ENCODE measurements at regions not wholly inside any gene's neighbourhood (a gene's known extent, or its start where the extent isn't known, plus 50 kb on each side); places are given as distances from the start of the nearest gene placed in this dataset.

DNA sequence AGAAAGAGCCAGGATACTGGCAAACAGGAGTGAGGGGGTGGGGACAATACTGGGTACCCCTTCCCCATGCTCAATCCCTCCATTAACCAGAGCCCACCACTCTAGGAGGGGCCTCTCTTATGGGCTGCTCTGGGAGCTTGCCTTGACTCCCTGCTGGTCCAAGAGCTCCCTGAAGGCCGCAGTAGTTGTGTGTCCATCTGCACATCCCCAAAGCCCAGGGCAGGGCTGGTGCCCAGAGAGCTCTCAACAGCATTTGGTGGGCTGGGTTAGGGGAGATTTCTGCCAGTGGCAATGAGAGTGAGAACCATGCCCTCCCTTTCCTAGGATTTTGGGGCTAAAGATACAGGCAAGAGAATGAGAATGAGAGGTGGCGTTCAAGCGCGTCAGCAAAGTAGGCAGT lies 230.6 kb upstream of the PMEPA1 start:
- no peak for DNase-seq
- intact Hi-C loops (cut with DNase I; ENCODE audit: low total_unique reads): no loop called here

DNA sequence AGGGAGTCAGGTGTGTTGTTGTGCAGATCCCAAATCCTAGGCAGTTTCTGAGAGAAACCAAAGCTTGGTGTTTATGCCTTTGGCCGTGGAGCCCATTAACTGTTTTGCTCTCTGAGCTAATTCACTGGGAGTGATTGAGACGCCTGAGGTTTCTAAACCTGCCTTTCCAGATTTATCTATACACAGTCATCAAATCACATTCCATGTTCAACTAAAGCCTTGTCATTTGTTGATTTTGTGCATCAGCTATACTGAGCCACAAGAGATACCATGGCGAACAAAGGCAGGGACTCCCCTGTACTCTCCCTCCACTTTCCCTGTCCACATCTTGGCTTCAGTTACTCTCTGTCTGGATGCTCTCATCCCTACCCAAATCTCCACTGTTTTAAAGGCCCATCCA lies 229.7 kb upstream of the PMEPA1 start:
- Histone ChIP-seq H3K4me1 (peaks cover 0 to 12% (median 0%) of the 10 kb centered on the region in 4 donors), H3K4me3 (no peak overlapping the region), H3K27me3 (peaks cover 0 to 5% (median 0%) of the 10 kb centered on the region in 3 donors), H3K9me3 (no peaks in the 10 kb centered on the region), H3K27ac (no peak overlapping the region), H3K36me3 (no peaks in the 10 kb centered on the region)
- WGBS, 5 donors: 68 to 83% (median 76%) methylated on average over 3 of the region's 3 CpGs
- DNase-seq: no peak
- TF ChIP-seq EP300 (IDR thresholded peaks at IDR 0.05) (no peak), POLR2AphosphoS5 (IDR thresholded peaks at IDR 0.05) (no peak), POLR2A (IDR thresholded peaks at IDR 0.05) (no peak)
- TF ChIP-seq, protein P1, sequence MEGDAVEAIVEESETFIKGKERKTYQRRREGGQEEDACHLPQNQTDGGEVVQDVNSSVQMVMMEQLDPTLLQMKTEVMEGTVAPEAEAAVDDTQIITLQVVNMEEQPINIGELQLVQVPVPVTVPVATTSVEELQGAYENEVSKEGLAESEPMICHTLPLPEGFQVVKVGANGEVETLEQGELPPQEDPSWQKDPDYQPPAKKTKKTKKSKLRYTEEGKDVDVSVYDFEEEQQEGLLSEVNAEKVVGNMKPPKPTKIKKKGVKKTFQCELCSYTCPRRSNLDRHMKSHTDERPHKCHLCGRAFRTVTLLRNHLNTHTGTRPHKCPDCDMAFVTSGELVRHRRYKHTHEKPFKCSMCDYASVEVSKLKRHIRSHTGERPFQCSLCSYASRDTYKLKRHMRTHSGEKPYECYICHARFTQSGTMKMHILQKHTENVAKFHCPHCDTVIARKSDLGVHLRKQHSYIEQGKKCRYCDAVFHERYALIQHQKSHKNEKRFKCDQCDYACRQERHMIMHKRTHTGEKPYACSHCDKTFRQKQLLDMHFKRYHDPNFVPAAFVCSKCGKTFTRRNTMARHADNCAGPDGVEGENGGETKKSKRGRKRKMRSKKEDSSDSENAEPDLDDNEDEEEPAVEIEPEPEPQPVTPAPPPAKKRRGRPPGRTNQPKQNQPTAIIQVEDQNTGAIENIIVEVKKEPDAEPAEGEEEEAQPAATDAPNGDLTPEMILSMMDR (IDR thresholded peaks at IDR 0.05): no peak
- intact Hi-C loops (cut with DNase I; ENCODE audit: low total_unique reads): no loop called here

More for the DNA sequence above, 230.6 kb upstream of the PMEPA1 start:
- H3K9me3 ChIP-seq: no peaks in the 10 kb centered on the region
- H3K27me3 ChIP-seq: peaks cover 0 to 5% (median 0%) of the 10 kb centered on the region in 3 donors
- H3K36me3 ChIP-seq: no peaks in the 10 kb centered on the region
- peaks cover 0 to 12% (median 0%) of the 10 kb centered on the region in 4 donors for H3K4me1 ChIP-seq
- no peak overlapping the region for H3K4me3 ChIP-seq
- 97 to 100% (median 99%) methylated on average over 3 to 4 of the region's 4 CpGs for WGBS, 5 donors
- no peak overlapping the region for H3K27ac ChIP-seq
- TF ChIP-seq POLR2A (IDR thresholded peaks at IDR 0.05) (no peak), POLR2AphosphoS5 (IDR thresholded peaks at IDR 0.05) (no peak), EP300 (IDR thresholded peaks at IDR 0.05) (no peak)
- TF ChIP-seq, protein P1 (IDR thresholded peaks at IDR 0.05): no peak

DNA sequence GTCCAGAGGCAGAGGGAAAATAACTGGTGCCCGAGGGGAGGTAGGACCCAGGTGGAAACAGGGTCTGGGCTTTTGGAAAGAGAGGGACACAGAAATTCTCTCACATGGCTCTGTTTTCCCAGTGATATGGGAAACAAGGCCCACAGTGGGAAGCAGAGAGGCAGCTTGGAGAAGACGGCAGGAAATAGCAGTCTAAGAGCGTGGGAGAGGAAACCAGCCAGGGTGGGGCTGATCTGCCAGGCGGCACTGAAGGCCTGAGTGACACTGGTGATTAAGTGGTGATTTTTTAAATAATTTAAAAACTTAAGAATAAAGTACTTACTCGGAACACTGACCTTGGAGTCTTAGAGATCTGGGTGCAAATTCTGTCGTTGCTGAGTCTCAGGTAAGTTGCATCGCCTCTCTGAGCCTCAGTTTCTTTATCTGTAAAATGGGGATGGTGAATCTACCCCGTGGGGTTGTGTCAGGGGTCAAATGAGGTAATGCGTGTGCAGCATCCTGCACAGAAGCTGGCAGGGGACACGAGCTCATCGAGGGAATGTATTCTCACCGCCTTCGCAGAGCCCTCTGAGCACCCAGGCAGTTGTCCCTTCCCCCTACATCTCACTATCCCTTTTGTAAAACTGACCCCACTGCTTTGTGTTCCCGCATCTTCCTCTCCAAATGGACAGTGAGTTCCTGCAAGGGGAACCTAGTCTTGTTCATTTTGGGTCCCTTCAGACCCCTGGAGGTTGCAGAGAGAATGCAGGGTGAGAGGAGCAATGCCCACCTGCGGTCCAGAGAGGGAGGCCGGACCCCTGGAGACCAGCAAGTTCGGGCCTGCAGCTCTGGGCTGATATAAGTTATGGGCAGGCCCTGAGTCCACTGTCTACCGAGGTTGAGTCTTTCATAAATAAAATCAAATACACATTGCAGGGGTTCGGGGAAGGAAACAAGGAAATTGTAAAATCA lies 228.6 kb upstream of the PMEPA1 start:
- TF ChIP-seq EP300 (IDR thresholded peaks at IDR 0.05) (no peak), POLR2AphosphoS5 (IDR thresholded peaks at IDR 0.05) (no peak)
- 66 to 76% (median 70%) methylated on average over 19 of the region's 19 CpGs for WGBS, 5 donors
- DNase-seq: peak in 1 of 2 donors; percentile 33
- no peak overlapping the region for H3K4me3 ChIP-seq
- peaks cover 0 to 7% (median 0%) of the 10 kb centered on the region in 3 donors for H3K27me3 ChIP-seq
- H3K4me1 ChIP-seq: peaks cover 0 to 12% (median 0%) of the 10 kb centered on the region in 4 donors
- H3K27ac ChIP-seq: no peak overlapping the region
- H3K36me3 ChIP-seq: no peaks in the 10 kb centered on the region
- H3K9me3 ChIP-seq: no peaks in the 10 kb centered on the region
- intact Hi-C loops (cut with DNase I; ENCODE audit: low total_unique reads): no loop called here

DNA sequence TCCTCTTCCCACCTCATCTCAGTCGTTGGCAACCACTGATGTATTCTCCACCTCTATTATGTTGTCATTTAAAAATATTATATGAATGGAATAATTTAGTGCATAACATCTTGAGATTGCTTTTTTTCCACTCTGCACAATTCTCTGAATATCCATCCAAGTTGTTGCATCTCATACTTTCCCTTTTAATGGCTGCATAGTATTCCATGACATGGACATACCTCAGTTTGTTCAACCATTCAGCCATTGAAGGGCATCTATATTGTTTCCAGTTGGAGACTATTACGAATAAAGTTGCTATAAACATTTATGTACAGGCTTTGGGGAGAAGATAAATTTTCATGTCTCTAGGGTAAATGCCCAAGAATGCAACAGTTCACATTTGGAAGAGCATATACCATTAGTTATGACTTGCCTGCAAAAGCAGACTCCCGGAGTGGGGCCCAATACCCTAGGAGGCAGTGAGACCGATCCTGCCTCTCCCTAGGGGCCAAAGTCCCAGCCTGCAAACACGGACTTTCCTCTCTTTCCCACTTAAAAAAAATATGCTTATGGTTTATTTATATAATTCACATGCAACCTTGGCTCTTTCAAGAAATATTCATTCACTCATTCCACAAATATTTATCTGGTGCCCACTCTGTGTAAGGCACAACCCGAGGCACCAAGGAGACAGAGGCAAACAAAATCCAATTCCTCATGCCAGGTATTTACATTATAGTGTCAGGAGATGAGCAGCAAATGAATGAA lies 227.0 kb upstream of the PMEPA1 start:
- Histone ChIP-seq H3K4me3 (no peak overlapping the region), H3K9me3 (no peaks in the 10 kb centered on the region), H3K4me1 (peaks cover 0 to 11% (median 0%) of the 10 kb centered on the region in 4 donors), H3K36me3 (no peaks in the 10 kb centered on the region), H3K27me3 (peaks cover 0 to 3% (median 0%) of the 10 kb centered on the region in 3 donors), H3K27ac (no peak overlapping the region)
- WGBS, 5 donors: 65 to 74% (median 70%) methylated on average over 5 to 6 of the region's 6 CpGs
- DNase-seq: no peak
- no peak for TF ChIP-seq POLR2AphosphoS5 (IDR thresholded peaks at IDR 0.05)
- intact Hi-C loops (cut with DNase I; ENCODE audit: low total_unique reads): no loop called here

DNA sequence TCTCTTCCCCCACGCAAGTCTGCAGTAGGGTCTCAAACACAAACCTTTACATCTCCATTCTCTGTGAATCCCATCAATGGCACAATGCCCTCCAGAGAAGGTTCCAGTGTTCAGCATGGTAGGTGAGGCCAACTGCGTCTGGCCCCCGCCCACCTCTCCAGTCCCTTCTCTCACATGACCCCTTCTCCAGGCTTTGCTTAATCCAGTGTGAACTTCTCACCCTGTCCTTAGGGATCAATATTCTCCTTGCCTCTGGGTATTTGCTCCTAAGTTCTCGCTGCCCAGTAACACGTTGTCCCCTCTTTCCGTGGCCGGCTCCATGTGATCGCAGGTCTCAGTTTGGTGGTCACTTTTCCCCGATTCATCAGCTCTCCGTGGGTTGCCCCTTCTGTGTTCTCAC lies 225.1 kb upstream of the PMEPA1 start:
- Histone ChIP-seq H3K27me3 (peaks cover 0 to 8% (median 0%) of the 10 kb centered on the region in 3 donors), H3K4me1 (no peaks in the 10 kb centered on the region), H3K4me3 (no peak overlapping the region), H3K9me3 (no peaks in the 10 kb centered on the region), H3K27ac (no peak overlapping the region), H3K36me3 (no peaks in the 10 kb centered on the region)
- TF ChIP-seq EP300 (IDR thresholded peaks at IDR 0.05) (no peak), POLR2A (IDR thresholded peaks at IDR 0.05) (no peak), POLR2AphosphoS5 (IDR thresholded peaks at IDR 0.05) (no peak)
- TF ChIP-seq, protein P1 (IDR thresholded peaks at IDR 0.05): no peak
- WGBS, 5 donors: 79 to 93% (median 85%) methylated on average over 10 of the region's 10 CpGs
- no peak for DNase-seq
- intact Hi-C loops (cut with DNase I; ENCODE audit: low total_unique reads): no loop called here
